Kidney (tissue), 13 donors: ENCODE measurements at regions not wholly inside any gene's neighbourhood (a gene's known extent, or its start where the extent isn't known, plus 50 kb on each side); places are given as distances from the start of the nearest gene placed in this dataset.

Experiments used
- DNase-seq, 5 donors: peaks; one replicate each; pipeline ENCODE4 v3.0.0-alpha.2; 2013 to 2020
- FAIRE-seq: peaks from 2 replicates; lab custom pipeline; 2012; peaks lifted over from hg19 to GRCh38; lab: Jason Lieb, UNC
- H3K27ac ChIP-seq, 2 donors: one replicate each; pipeline ENCODE4 v1.7.0; 2013; ENCODE audit warnings: low read depth in 2 of 2, low read length in 2 of 2, inconsistent platforms in 1 of 2
- H3K27me3 ChIP-seq: one replicate; pipeline ENCODE4 v1.7.1; 2013; ENCODE audit warnings: low read length, inconsistent platforms; ENCODE audit not compliant: control insufficient read depth, insufficient read depth
- H3K36me3 ChIP-seq, 3 donors: one replicate each; pipeline versions ENCODE4 v1.7.0 to v1.7.1; 2013; ENCODE audit warnings: low read length in 3 of 3, control low read depth in 1 of 3, inconsistent platforms in 1 of 3; ENCODE audit not compliant: insufficient read depth in 3 of 3, control insufficient read depth in 2 of 3
- H3K4me1 ChIP-seq, 3 donors: one replicate each; pipeline versions ENCODE4 v1.7.0 to v1.7.1; 2013; ENCODE audit warnings: low read length in 3 of 3, inconsistent platforms in 1 of 3, low read depth in 1 of 3; ENCODE audit not compliant: control insufficient read depth in 2 of 3, insufficient read depth in 2 of 3
- H3K4me3 ChIP-seq, 3 donors: one replicate each; pipeline versions ENCODE4 v1.7.0 to v1.8.1; 2013; ENCODE audit warnings: low read length in 3 of 3, control low read depth in 1 of 3, inconsistent platforms in 1 of 3
- H3K9ac ChIP-seq, 3 donors: one replicate each; pipeline versions ENCODE4 v1.7.0 to v1.7.1; 2013; ENCODE audit warnings: low read length in 3 of 3, control low read depth in 1 of 3, inconsistent platforms in 1 of 3
- H3K9me3 ChIP-seq, 3 donors: one replicate each; pipeline versions ENCODE4 v1.7.0 to v1.7.1; 2013; ENCODE audit warnings: low read length in 3 of 3, control low read depth in 1 of 3, inconsistent platforms in 1 of 3; ENCODE audit not compliant: control insufficient read depth in 2 of 3, insufficient read depth in 1 of 3
- intact Hi-C: fragments of 100-400 bp; cut with DNase I; formaldehyde crosslinking; loops from one replicate; pipeline ENCODE4 v1.11.1; 2022
- TF ChIP-seq, protein P1 (sequence below): IDR thresholded peaks from 3 replicates; pipeline ENCODE4 v1.5.1; 2012; ENCODE audit warnings: mild to moderate bottlenecking, moderate library complexity, borderline replicate concordance; ENCODE audit not compliant: insufficient read depth; ENCODE audit errors: extremely low read depth
- donor health status: control.
- donor health status: control.
- donor health status: control.
- donor health status: control.
- donor health status: control.
- donor health status: DM: yes; HTN: yes; CAD: no.
- donor health status: Normal renal cell carcinoma (clear cell type).

- TF ChIP-seq, protein P1, sequence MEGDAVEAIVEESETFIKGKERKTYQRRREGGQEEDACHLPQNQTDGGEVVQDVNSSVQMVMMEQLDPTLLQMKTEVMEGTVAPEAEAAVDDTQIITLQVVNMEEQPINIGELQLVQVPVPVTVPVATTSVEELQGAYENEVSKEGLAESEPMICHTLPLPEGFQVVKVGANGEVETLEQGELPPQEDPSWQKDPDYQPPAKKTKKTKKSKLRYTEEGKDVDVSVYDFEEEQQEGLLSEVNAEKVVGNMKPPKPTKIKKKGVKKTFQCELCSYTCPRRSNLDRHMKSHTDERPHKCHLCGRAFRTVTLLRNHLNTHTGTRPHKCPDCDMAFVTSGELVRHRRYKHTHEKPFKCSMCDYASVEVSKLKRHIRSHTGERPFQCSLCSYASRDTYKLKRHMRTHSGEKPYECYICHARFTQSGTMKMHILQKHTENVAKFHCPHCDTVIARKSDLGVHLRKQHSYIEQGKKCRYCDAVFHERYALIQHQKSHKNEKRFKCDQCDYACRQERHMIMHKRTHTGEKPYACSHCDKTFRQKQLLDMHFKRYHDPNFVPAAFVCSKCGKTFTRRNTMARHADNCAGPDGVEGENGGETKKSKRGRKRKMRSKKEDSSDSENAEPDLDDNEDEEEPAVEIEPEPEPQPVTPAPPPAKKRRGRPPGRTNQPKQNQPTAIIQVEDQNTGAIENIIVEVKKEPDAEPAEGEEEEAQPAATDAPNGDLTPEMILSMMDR: no peak
- no peaks in the 10 kb centered on the region for H3K36me3 ChIP-seq
- H3K27ac ChIP-seq: no peak overlapping the region
- no peak for DNase-seq
- no peak for FAIRE-seq
- no peaks in the 10 kb centered on the region for H3K4me1 ChIP-seq
- no peaks in the 10 kb centered on the region for H3K27me3 ChIP-seq
- intact Hi-C loops: no loop called here
- H3K4me3 ChIP-seq: no peak overlapping the region
- no peak overlapping the region for H3K9ac ChIP-seq
- no peaks in the 10 kb centered on the region for H3K9me3 ChIP-seq
Measured at GRCh38 chr10:113326160-113327111, 226.4 kb upstream of the HABP2 start.

DNA sequence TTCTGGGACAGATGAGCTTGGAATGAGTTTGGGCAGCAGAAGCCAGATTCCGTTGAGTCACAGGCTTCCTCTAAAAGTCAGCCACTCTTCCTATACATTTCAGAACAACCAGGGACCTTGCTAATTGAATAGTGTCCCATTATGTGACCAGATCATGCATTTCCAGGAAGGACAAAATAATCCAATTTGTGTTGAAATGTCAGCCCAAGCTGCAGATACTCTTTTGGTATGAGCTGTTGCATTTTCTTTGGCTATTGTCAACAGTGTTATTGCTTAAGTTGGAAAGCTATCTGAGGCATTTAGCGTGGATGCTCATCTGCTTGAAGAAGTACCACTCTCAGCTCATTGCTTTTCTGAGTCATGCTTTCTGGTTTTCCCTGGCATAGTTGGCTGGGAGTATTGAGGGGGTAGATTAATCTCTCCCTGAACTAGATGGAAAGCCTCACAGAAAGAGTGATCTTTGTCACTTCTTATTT, 223.7 kb upstream of the HABP2 start:
- no peak overlapping the region for H3K9ac ChIP-seq
- TF ChIP-seq, protein P1: no peak
- H3K36me3 ChIP-seq: no peaks in the 10 kb centered on the region
- H3K4me3 ChIP-seq: no peak overlapping the region
- no peaks in the 10 kb centered on the region for H3K27me3 ChIP-seq
- DNase-seq: no peak
- H3K27ac ChIP-seq: no peak overlapping the region
- intact Hi-C loops: no loop called here
- H3K9me3 ChIP-seq: no peaks in the 10 kb centered on the region
- no peak for FAIRE-seq
- H3K4me1 ChIP-seq: no peaks in the 10 kb centered on the region

- H3K4me1 ChIP-seq: no peaks in the 10 kb centered on the region
- no peak overlapping the region for H3K4me3 ChIP-seq
- FAIRE-seq (no peak), DNase-seq (no peak)
- H3K36me3 ChIP-seq: no peaks in the 10 kb centered on the region
- H3K27ac ChIP-seq: no peak overlapping the region
- no peak overlapping the region for H3K9ac ChIP-seq
- no peaks in the 10 kb centered on the region for H3K9me3 ChIP-seq
- no peaks in the 10 kb centered on the region for H3K27me3 ChIP-seq
- TF ChIP-seq, protein P1: no peak
- intact Hi-C loops: no loop called here
Measured at GRCh38 chr10:113331961-113332360, 220.9 kb upstream of the HABP2 start.
